GM12874 (cell line): ENCODE measurements at regions not wholly inside any gene's neighbourhood (a gene's known extent, or its start where the extent isn't known, plus 50 kb on each side); places are given as distances from the start of the nearest gene placed in this dataset.

Source experiments
- TF ChIP-seq, protein P1 (sequence below): IDR thresholded peaks from 2 replicates; pipeline ENCODE4 v1.5.1; 2011; ENCODE audit warnings: low read depth, mild to moderate bottlenecking, control low read depth, low read length, moderate library complexity; ENCODE audit not compliant: insufficient read depth

DNA sequence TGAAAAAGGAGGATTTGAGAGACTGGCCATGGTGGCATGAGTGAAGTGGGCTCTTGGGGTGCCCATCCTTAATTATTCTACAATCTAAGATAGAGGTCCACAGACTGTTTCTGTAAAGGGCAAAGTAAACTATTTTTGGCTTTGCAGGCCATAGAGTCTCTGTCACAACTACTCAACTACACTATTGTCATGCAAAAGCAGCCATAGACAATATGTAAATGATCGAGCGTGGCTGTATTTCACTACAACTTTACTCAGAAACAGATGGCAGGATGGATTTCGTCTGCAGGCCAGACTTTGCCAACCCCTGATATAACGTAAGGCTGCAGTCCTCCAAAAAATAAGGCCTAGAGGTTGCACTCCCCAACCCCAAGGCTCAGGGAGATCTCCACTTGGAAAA lies 58.2 kb upstream of the NAA20 start:
- TF ChIP-seq, protein P1, sequence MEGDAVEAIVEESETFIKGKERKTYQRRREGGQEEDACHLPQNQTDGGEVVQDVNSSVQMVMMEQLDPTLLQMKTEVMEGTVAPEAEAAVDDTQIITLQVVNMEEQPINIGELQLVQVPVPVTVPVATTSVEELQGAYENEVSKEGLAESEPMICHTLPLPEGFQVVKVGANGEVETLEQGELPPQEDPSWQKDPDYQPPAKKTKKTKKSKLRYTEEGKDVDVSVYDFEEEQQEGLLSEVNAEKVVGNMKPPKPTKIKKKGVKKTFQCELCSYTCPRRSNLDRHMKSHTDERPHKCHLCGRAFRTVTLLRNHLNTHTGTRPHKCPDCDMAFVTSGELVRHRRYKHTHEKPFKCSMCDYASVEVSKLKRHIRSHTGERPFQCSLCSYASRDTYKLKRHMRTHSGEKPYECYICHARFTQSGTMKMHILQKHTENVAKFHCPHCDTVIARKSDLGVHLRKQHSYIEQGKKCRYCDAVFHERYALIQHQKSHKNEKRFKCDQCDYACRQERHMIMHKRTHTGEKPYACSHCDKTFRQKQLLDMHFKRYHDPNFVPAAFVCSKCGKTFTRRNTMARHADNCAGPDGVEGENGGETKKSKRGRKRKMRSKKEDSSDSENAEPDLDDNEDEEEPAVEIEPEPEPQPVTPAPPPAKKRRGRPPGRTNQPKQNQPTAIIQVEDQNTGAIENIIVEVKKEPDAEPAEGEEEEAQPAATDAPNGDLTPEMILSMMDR = no peak

GRCh38 chr20:19960745-19961144 lies 56.4 kb upstream of the NAA20 start:
- TF ChIP-seq, protein P1 = no peak

DNA sequence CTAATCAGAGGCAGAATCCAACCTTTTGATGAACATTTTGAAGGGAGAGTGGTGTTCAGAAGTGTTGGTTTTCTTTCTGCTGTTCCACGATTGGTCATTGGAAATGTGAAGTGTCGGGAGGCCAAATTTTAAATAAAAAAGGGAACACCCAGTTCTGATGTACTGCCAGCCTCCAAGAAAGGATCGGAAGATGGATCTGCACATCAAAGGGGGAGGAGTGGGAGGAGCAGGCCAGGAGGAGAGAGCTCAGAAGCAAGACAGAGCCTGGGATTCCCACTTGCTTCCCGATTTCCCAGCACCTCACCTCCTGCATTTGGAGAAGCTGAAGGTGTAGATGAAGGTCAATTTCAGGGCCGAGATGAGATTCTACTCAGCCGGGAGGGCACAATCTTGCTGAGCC lies 55.9 kb upstream of the NAA20 start:
- TF ChIP-seq, protein P1 = no peak

- TF ChIP-seq, protein P1 = no peak
Measured at GRCh38 chr20:19962958-19963357, 54.2 kb upstream of the NAA20 start.

DNA sequence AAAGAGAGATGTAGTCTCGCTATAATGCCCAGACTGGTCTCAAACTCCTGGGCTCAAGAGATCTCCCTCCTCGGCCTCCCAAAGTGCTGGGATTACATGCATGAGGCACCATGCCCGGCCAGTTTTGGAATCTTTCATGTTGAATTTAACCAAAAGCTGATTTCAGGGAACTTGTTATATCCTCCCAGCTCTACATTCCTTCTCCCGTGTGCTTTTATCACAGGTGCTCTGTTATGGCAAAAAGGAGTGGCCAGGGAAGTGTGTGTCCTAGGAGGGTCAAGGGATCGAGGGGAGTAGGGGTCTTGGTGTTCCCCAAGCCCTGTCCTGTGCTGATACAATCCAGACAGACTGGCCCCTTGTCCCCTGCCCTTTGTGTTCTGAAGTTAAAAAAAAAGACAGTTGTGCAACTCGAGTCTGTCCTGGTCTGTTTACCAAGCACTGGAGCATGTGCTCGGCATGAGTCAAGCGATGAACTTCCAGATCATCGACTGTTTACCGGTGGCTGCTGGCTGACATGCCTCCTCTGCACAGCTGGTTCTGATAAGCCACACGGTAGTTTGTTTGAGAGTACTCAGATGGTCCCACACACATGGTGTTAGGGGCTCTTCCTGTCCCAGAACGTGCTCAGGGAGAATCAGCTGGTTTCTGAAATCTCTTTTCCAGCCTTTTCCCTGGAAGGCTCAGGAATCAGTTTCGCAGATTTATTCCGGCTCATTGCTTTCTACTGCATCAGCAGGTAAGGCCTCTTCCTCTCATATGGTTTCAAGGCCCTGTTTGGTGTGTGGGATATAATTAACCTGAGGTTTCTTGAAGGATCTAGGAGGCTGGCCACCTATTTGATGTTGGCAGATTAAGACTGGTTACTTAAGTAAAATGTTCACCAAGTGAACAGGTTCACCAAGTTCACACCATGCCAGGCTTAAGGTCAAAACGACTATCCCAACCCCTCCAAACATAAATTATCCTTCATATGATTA lies 52.6 kb upstream of the NAA20 start:
- TF ChIP-seq, protein P1 = no peak

- TF ChIP-seq, protein P1 = no peak
Measured at GRCh38 chr20:19966840-19967239, 50.3 kb upstream of the NAA20 start.
